ENCODE measurements at regions not wholly inside any gene's neighbourhood (a gene's known extent, or its start where the extent isn't known, plus 50 kb on each side); places are given as distances from the start of the nearest gene placed in this dataset.

- DNase-seq (ENCODE audit: low read depth), result peak; percentile 8
- no peak for TF ChIP-seq CTCF (IDR thresholded peaks at IDR 0.05; ENCODE audit: insufficient read depth, low read depth, low read length)
- no peak overlapping the region for H3K4me3 ChIP-seq (ENCODE audit: low read depth, low read length)
Measured at GRCh38 chr11:62033191-62034035, 66.0 kb upstream of the FTH1 start.

GRCh38 chr11:62030071-62030684, 62.7 kb upstream of the FTH1 start:
- no peak for DNase-seq (ENCODE audit: low read depth)
- no peak for TF ChIP-seq CTCF (IDR thresholded peaks at IDR 0.05; ENCODE audit: insufficient read depth, low read depth, low read length)

GRCh38 chr11:62026739-62027370, 59.4 kb upstream of the FTH1 start:
- no peak for DNase-seq (ENCODE audit: low read depth)

More at GRCh38 chr11:62030071-62030684, 62.7 kb upstream of the FTH1 start:
- H3K4me3 ChIP-seq (ENCODE audit: low read depth, low read length), result no peak overlapping the region

GRCh38 chr11:62025487-62026105, 58.2 kb upstream of the FTH1 start:
- H3K4me3 ChIP-seq (ENCODE audit: low read depth, low read length), result peak overlapping the region; percentile 28
- TF ChIP-seq CTCF (IDR thresholded peaks at IDR 0.05; ENCODE audit: insufficient read depth, low read depth, low read length), result no peak
- peak; percentile 99 for DNase-seq (ENCODE audit: low read depth)

More at GRCh38 chr11:62026739-62027370, 59.4 kb upstream of the FTH1 start:
- H3K4me3 ChIP-seq (ENCODE audit: low read depth, low read length), result no peak overlapping the region
- no peak for TF ChIP-seq CTCF (IDR thresholded peaks at IDR 0.05; ENCODE audit: insufficient read depth, low read depth, low read length)

GRCh38 chr11:62024936-62025486, 57.6 kb upstream of the FTH1 start:
- no peak for DNase-seq (ENCODE audit: low read depth)
- H3K4me3 ChIP-seq (ENCODE audit: low read depth, low read length), result no peak overlapping the region
- TF ChIP-seq CTCF (IDR thresholded peaks at IDR 0.05; ENCODE audit: insufficient read depth, low read depth, low read length), result no peak

- TF ChIP-seq CTCF (IDR thresholded peaks at IDR 0.05; ENCODE audit: insufficient read depth, low read depth, low read length), result no peak
- DNase-seq (ENCODE audit: low read depth), result no peak
- no peak overlapping the region for H3K4me3 ChIP-seq (ENCODE audit: low read depth, low read length)
Measured at GRCh38 chr11:62022211-62022610, 54.8 kb upstream of the FTH1 start.

Measured in fibroblast of villous mesenchyme (primary cell).